SK-N-SH treated with all-trans-retinoic acid at 6 μM for 48 hours (cell line): ENCODE measurements at regions not wholly inside any gene's neighbourhood (a gene's known extent, or its start where the extent isn't known, plus 50 kb on each side); places are given as distances from the start of the nearest gene placed in this dataset.

Experiments used
- ATAC-seq: fragments of 200-7000 bp; cut with Tn5 transposase; 3 replicates; pipeline ENCODE4 v1.9.1; 2020; ENCODE audit warnings: mild to moderate bottlenecking, moderate library complexity
- BACH2 ChIP-seq: fragments of 250-450 bp; sonication (Bioruptor Pico); IDR thresholded peaks from 2 replicates; pipeline ENCODE4 v1.9.0; 2021; ENCODE audit warnings: mild to moderate bottlenecking, borderline replicate concordance
- CSDC2 ChIP-seq: fragments of 250-450 bp; sonication (Bioruptor Pico); IDR thresholded peaks from 2 replicates; pipeline ENCODE4 v1.5.0; 2020; ENCODE audit warnings: mild to moderate bottlenecking, moderate library complexity
- CSRNP3 ChIP-seq: fragments of 250-450 bp; sonication (Bioruptor Pico); IDR thresholded peaks from 2 replicates; pipeline ENCODE4 v1.5.1; 2021; ENCODE audit warnings: mild to moderate bottlenecking, moderate library complexity
- ESRRG ChIP-seq: fragments of 250-450 bp; sonication (Bioruptor Pico); IDR thresholded peaks from 2 replicates; pipeline ENCODE4 v1.6.1; 2021; ENCODE audit warnings: mild to moderate bottlenecking
- GLIS3 ChIP-seq: fragments of 250-450 bp; sonication (Bioruptor Pico); IDR thresholded peaks from 2 replicates; pipeline ENCODE4 v1.5.0; 2020; ENCODE audit warnings: mild to moderate bottlenecking, moderate library complexity
- ISL1 ChIP-seq: fragments of 250-450 bp; sonication (Bioruptor Pico); IDR thresholded peaks from 2 replicates; pipeline ENCODE4 v2.1.2; 2022; ENCODE audit warnings: mild to moderate bottlenecking, moderate library complexity
- OSR1 ChIP-seq: fragments of 250-450 bp; sonication (Bioruptor Pico); IDR thresholded peaks from 2 replicates; pipeline ENCODE4 v1.8.0; 2022; ENCODE audit warnings: moderate library complexity, mild to moderate bottlenecking, inconsistent platforms
- PATZ1 ChIP-seq: fragments of 250-450 bp; sonication (Bioruptor Pico); IDR thresholded peaks from 2 replicates; pipeline ENCODE4 v1.8.0; 2020; ENCODE audit warnings: mild to moderate bottlenecking, moderate library complexity, borderline replicate concordance
- POU6F1 ChIP-seq: fragments of 250-450 bp; sonication (Bioruptor Pico); IDR thresholded peaks from 2 replicates; pipeline ENCODE4 v1.8.0; 2021; ENCODE audit warnings: low read depth, mild to moderate bottlenecking, moderate library complexity, borderline replicate concordance
- RARB ChIP-seq: fragments of 250-450 bp; sonication (Bioruptor Pico); IDR thresholded peaks from 2 replicates; pipeline ENCODE4 v1.8.0; 2021; ENCODE audit warnings: mild to moderate bottlenecking, moderate library complexity
- SNAI2 ChIP-seq: fragments of 250-450 bp; sonication (Bioruptor Pico); IDR thresholded peaks from 2 replicates; pipeline ENCODE4 v1.5.0; 2020; ENCODE audit warnings: mild to moderate bottlenecking, moderate library complexity
- TCF4 ChIP-seq: fragments of 250-450 bp; sonication (Bioruptor Pico); IDR thresholded peaks from 2 replicates; pipeline ENCODE4 v1.8.0; 2021; ENCODE audit warnings: mild to moderate bottlenecking, moderate library complexity, borderline replicate concordance
- TOX ChIP-seq: fragments of 250-450 bp; sonication (Bioruptor Pico); IDR thresholded peaks from 2 replicates; pipeline ENCODE4 v1.8.0; 2021; ENCODE audit warnings: mild to moderate bottlenecking, moderate library complexity, borderline replicate concordance
- ZC3H10 ChIP-seq: fragments of 250-450 bp; sonication (Bioruptor Pico); IDR thresholded peaks from 2 replicates; pipeline ENCODE4 v1.5.1; 2021; ENCODE audit warnings: mild to moderate bottlenecking, moderate library complexity
- ZFP3 ChIP-seq: fragments of 250-450 bp; sonication (Bioruptor Pico); IDR thresholded peaks from 2 replicates; pipeline ENCODE4 v1.5.0; 2020; ENCODE audit warnings: mild to moderate bottlenecking, moderate library complexity
- ZFP30 ChIP-seq: fragments of 450-650 bp; formaldehyde crosslinking; IDR thresholded peaks from 2 replicates; pipeline ENCODE4 v1.5.0; 2022; ENCODE audit warnings: mild to moderate bottlenecking, moderate library complexity
- ZNF565 ChIP-seq: fragments of 450-650 bp; formaldehyde crosslinking; conservative IDR thresholded peaks from 2 replicates; pipeline ENCODE4 v1.5.0; 2020; ENCODE audit warnings: low read depth, mild to moderate bottlenecking, moderate library complexity
- ZNF8 ChIP-seq: fragments of 450-650 bp; formaldehyde crosslinking; IDR thresholded peaks from 2 replicates; pipeline ENCODE4 v1.5.0; 2020; ENCODE audit warnings: mild to moderate bottlenecking, moderate library complexity
- TF ChIP-seq, protein P1 (sequence below): fragments of 250-450 bp; sonication (Bioruptor Pico); IDR thresholded peaks from 2 replicates; pipeline ENCODE4 v1.5.1; 2020; ENCODE audit warnings: low read depth, mild to moderate bottlenecking, moderate library complexity
- TF ChIP-seq, protein P2 (sequence below): fragments of 250-450 bp; sonication (Bioruptor Pico); IDR thresholded peaks from 2 replicates; pipeline ENCODE4 v1.5.0; 2020; ENCODE audit warnings: mild to moderate bottlenecking, moderate library complexity

DNA sequence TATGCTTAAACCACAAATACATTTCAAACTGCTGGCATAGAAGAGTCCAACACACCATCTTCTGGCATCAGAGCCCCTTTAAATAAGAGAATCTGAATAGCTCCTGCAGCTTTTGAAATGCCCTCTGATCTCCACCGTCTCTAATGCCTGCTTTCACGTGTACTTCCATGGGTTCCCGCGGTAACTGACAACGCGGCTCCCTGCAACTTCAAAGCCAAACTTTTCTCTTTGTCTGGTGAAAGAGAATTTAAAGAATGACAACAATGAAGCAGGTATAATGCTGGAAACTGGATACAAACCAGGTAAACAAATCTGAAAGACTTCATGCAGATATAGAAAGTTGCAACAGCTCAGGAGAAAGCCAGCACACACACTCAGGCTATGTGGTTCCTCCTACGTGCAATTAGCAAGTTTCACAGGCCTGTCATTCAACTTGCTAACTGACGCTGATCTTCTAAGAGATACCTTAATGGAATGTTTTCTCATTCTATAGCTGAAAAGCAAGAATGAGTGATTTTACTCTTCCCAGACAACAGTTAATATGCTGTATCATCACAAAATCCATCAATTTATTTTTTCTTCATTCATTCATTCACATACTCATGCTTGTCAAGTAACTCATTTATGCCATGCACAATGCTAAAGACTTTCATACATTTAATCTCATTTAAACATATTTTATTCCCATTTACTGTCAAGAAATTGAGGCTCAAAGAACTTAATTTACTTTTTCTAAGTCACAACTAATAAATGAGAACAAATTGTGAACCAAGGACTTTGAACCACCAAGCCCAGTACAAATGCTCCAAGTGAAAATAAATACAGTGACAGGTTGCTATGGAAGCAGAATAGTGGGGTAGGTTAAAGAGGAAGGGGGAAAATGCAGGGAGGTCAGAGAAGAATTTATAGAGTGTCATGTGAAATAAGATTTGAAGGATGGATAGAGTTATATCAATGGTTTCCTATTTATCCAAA is 202.7 kb upstream of the SNX7 start:
- no peak for TF ChIP-seq SNAI2 (CRISPR knock-in tag)
- no peak for TF ChIP-seq ZFP30
- TF ChIP-seq RARB, result no peak
- TF ChIP-seq TOX (CRISPR knock-in tag), result no peak
- no peak for TF ChIP-seq ZNF565 (CRISPR knock-in tag)
- TF ChIP-seq GLIS3 (CRISPR knock-in tag), result no peak
- TF ChIP-seq ISL1 (CRISPR knock-in tag), result no peak
- TF ChIP-seq, protein P1, sequence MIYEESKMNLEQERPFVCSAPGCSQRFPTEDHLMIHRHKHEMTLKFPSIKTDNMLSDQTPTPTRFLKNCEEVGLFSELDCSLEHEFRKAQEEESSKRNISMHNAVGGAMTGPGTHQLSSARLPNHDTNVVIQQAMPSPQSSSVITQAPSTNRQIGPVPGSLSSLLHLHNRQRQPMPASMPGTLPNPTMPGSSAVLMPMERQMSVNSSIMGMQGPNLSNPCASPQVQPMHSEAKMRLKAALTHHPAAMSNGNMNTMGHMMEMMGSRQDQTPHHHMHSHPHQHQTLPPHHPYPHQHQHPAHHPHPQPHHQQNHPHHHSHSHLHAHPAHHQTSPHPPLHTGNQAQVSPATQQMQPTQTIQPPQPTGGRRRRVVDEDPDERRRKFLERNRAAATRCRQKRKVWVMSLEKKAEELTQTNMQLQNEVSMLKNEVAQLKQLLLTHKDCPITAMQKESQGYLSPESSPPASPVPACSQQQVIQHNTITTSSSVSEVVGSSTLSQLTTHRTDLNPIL, result no peak
- TF ChIP-seq CSDC2 (CRISPR knock-in tag), result no peak
- ATAC-seq, result no peak

GRCh38 chr1:98457248-98457647 is 204.3 kb upstream of the SNX7 start:
- ATAC-seq, result no peak

GRCh38 chr1:98454666-98455065 is 206.9 kb upstream of the SNX7 start:
- no peak for ATAC-seq
- TF ChIP-seq GLIS3 (CRISPR knock-in tag) (no peak), ZNF8 (CRISPR knock-in tag) (no peak), ESRRG (CRISPR knock-in tag) (no peak), PATZ1 (CRISPR knock-in tag) (no peak), TCF4 (CRISPR knock-in tag) (no peak), ISL1 (CRISPR knock-in tag) (no peak), OSR1 (CRISPR knock-in tag) (no peak), CSDC2 (CRISPR knock-in tag) (no peak), ZFP30 (no peak), RARB (no peak)
- TF ChIP-seq, protein P1, result no peak

More at GRCh38 chr1:98457248-98457647, 204.3 kb upstream of the SNX7 start:
- TF ChIP-seq ZFP3 (no peak), CSRNP3 (CRISPR knock-in tag) (no peak)

GRCh38 chr1:98453066-98453465 is 208.5 kb upstream of the SNX7 start:
- TF ChIP-seq RARB, result no peak
- TF ChIP-seq BACH2 (CRISPR knock-in tag), result no peak
- TF ChIP-seq, protein P2, sequence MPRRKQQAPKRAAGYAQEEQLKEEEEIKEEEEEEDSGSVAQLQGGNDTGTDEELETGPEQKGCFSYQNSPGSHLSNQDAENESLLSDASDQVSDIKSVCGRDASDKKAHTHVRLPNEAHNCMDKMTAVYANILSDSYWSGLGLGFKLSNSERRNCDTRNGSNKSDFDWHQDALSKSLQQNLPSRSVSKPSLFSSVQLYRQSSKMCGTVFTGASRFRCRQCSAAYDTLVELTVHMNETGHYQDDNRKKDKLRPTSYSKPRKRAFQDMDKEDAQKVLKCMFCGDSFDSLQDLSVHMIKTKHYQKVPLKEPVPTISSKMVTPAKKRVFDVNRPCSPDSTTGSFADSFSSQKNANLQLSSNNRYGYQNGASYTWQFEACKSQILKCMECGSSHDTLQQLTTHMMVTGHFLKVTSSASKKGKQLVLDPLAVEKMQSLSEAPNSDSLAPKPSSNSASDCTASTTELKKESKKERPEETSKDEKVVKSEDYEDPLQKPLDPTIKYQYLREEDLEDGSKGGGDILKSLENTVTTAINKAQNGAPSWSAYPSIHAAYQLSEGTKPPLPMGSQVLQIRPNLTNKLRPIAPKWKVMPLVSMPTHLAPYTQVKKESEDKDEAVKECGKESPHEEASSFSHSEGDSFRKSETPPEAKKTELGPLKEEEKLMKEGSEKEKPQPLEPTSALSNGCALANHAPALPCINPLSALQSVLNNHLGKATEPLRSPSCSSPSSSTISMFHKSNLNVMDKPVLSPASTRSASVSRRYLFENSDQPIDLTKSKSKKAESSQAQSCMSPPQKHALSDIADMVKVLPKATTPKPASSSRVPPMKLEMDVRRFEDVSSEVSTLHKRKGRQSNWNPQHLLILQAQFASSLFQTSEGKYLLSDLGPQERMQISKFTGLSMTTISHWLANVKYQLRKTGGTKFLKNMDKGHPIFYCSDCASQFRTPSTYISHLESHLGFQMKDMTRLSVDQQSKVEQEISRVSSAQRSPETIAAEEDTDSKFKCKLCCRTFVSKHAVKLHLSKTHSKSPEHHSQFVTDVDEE (CRISPR knock-in tag), result no peak
- no peak for TF ChIP-seq ZC3H10
- TF ChIP-seq ZFP3, result no peak
- no peak for TF ChIP-seq TCF4 (CRISPR knock-in tag)
- TF ChIP-seq ZNF565 (CRISPR knock-in tag), result no peak
- TF ChIP-seq PATZ1 (CRISPR knock-in tag), result no peak
- TF ChIP-seq OSR1 (CRISPR knock-in tag), result no peak
- TF ChIP-seq SNAI2 (CRISPR knock-in tag), result no peak
- no peak for TF ChIP-seq TOX (CRISPR knock-in tag)
- no peak for TF ChIP-seq POU6F1 (CRISPR knock-in tag)
- TF ChIP-seq ISL1 (CRISPR knock-in tag), result no peak
- no peak for ATAC-seq
